ENCODE measurements at regions not wholly inside any gene's neighbourhood (a gene's known extent, or its start where the extent isn't known, plus 50 kb on each side); places are given as distances from the start of the nearest gene placed in this dataset.
"Not testable (repeated sequence)": the region's sequence is repeated elsewhere in the genome, so short reads cannot be mapped to it uniquely, and the experiment has no call there.

GRCh38 chr12:23388898-23389297 is 560.6 kb downstream of the SOX5 start:
- ATAC-seq; DNase-seq; H3K4me3 Mint-ChIP-seq; CTCF ChIA-PET; H3K36me3 Mint-ChIP-seq (ENCODE audit: low read depth); H3K9me3 Mint-ChIP-seq (ENCODE audit: insufficient read depth); H3K27me3 Mint-ChIP-seq (ENCODE audit: low read depth); POLR2A ChIA-PET; H3K27ac Mint-ChIP-seq; H3K4me1 Mint-ChIP-seq (ENCODE audit: low read depth): not testable (repeated sequence)

DNA sequence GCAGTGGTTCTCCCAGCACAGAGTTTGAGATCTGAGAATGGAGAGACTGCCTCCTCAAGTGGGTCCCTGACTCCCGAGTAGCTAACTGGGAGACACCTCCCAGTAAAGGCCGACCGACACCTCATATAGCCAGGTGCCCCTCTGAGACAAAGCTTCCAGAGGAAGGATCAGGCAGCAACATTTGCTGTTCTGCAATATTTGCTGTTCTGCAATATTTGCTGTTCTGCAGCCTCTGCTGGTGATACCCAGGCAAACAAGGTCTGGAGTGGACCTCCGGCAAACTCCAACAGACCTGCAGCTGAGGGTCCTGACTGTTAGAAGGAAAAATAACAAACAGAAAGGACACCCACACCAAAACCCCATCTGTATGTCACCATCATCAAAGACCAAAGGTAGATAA is 560.2 kb downstream of the SOX5 start:
- H3K4me1 Mint-ChIP-seq (ENCODE audit: low read depth); H3K4me3 Mint-ChIP-seq; POLR2A ChIA-PET; H3K36me3 Mint-ChIP-seq (ENCODE audit: low read depth); DNase-seq; H3K9me3 Mint-ChIP-seq (ENCODE audit: insufficient read depth); CTCF ChIA-PET; H3K27me3 Mint-ChIP-seq (ENCODE audit: low read depth); ATAC-seq; H3K27ac Mint-ChIP-seq: not testable (repeated sequence)

- H3K4me1 Mint-ChIP-seq (ENCODE audit: low read depth), result no peaks in the 10 kb centered on the region
- no peaks in the 10 kb centered on the region for H3K27me3 Mint-ChIP-seq (ENCODE audit: low read depth)
- no peaks in the 10 kb centered on the region for H3K36me3 Mint-ChIP-seq (ENCODE audit: low read depth)
- ChIA-PET CTCF (no interaction called here), POLR2A (no interaction called here)
- no peak overlapping the region for H3K27ac Mint-ChIP-seq
- no peak for ATAC-seq
- no peak for DNase-seq
- H3K9me3 Mint-ChIP-seq (ENCODE audit: insufficient read depth), result peaks cover 10% of the 10 kb centered on the region
- H3K4me3 Mint-ChIP-seq, result no peak overlapping the region
Observed at GRCh38 chr12:23399402-23399933, 550.0 kb downstream of the SOX5 start.

GRCh38 chr12:23415180-23415579 is 534.3 kb downstream of the SOX5 start:
- Mint-ChIP-seq H3K36me3 (ENCODE audit: low read depth) (no peaks in the 10 kb centered on the region), H3K27ac (no peak overlapping the region), H3K4me1 (ENCODE audit: low read depth) (no peaks in the 10 kb centered on the region), H3K4me3 (no peak overlapping the region), H3K9me3 (ENCODE audit: insufficient read depth) (peaks cover 11% of the 10 kb centered on the region), H3K27me3 (ENCODE audit: low read depth) (no peaks in the 10 kb centered on the region)
- DNase-seq (no peak), ATAC-seq (no peak)
- ChIA-PET CTCF (no interaction called here), POLR2A (no interaction called here)

- H3K27me3 Mint-ChIP-seq (ENCODE audit: low read depth), result no peaks in the 10 kb centered on the region
- DNase-seq (no peak), ATAC-seq (no peak)
- no peaks in the 10 kb centered on the region for H3K36me3 Mint-ChIP-seq (ENCODE audit: low read depth)
- CTCF ChIA-PET, result no interaction called here
- H3K4me3 Mint-ChIP-seq, result no peak overlapping the region
- POLR2A ChIA-PET, result no interaction called here
- H3K9me3 Mint-ChIP-seq (ENCODE audit: insufficient read depth), result peaks cover 13% of the 10 kb centered on the region
- no peak overlapping the region for H3K27ac Mint-ChIP-seq
- no peaks in the 10 kb centered on the region for H3K4me1 Mint-ChIP-seq (ENCODE audit: low read depth)
Observed at GRCh38 chr12:23421556-23421955, 527.9 kb downstream of the SOX5 start.

- no peak for ATAC-seq
- POLR2A ChIA-PET, result no interaction called here
Observed at GRCh38 chr12:23423097-23423687, 526.3 kb downstream of the SOX5 start.

GRCh38 chr12:23423796-23424195 is 525.7 kb downstream of the SOX5 start:
- no peaks in the 10 kb centered on the region for H3K27me3 Mint-ChIP-seq (ENCODE audit: low read depth)
- ChIA-PET CTCF (no interaction called here), POLR2A (no interaction called here)
- ATAC-seq, result no peak
- H3K4me1 Mint-ChIP-seq (ENCODE audit: low read depth), result no peaks in the 10 kb centered on the region
- no peaks in the 10 kb centered on the region for H3K36me3 Mint-ChIP-seq (ENCODE audit: low read depth)
- peaks cover 20% of the 10 kb centered on the region for H3K9me3 Mint-ChIP-seq (ENCODE audit: insufficient read depth)
- no peak for DNase-seq
- H3K27ac Mint-ChIP-seq, result no peak overlapping the region
- no peak overlapping the region for H3K4me3 Mint-ChIP-seq

More at GRCh38 chr12:23423097-23423687, 526.3 kb downstream of the SOX5 start:
- Mint-ChIP-seq H3K27me3 (ENCODE audit: low read depth) (no peaks in the 10 kb centered on the region), H3K9me3 (ENCODE audit: insufficient read depth) (peaks cover 20% of the 10 kb centered on the region), H3K27ac (no peak overlapping the region), H3K4me3 (no peak overlapping the region), H3K4me1 (ENCODE audit: low read depth) (no peaks in the 10 kb centered on the region), H3K36me3 (ENCODE audit: low read depth) (no peaks in the 10 kb centered on the region)
- DNase-seq, result no peak
- CTCF ChIA-PET, result no interaction called here

DNA sequence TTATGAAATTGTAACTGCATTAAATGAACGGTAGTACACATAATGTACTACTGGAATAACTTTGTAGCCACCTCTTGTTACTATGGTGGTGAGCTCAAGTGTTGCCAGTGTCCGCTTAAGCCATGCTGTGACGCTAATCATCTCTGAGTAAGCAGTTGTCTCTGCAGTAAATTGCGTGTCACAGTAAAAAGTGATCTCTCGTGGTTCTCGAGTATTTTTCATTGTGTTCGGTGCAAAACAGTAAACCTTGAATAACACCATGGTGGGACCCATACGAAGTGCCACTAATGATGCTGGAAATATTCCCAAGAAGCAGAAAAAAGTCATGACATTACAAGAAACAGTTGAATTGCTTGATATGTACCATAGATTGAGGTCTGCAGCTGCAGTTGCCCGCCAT is 524.8 kb downstream of the SOX5 start:
- H3K27me3 Mint-ChIP-seq (ENCODE audit: low read depth), result no peaks in the 10 kb centered on the region
- no peak overlapping the region for H3K4me3 Mint-ChIP-seq
- H3K36me3 Mint-ChIP-seq (ENCODE audit: low read depth), result no peaks in the 10 kb centered on the region
- H3K4me1 Mint-ChIP-seq (ENCODE audit: low read depth), result no peaks in the 10 kb centered on the region
- ChIA-PET POLR2A (no interaction called here), CTCF (no interaction called here)
- no peak for DNase-seq
- no peak overlapping the region for H3K27ac Mint-ChIP-seq
- peaks cover 20% of the 10 kb centered on the region for H3K9me3 Mint-ChIP-seq (ENCODE audit: insufficient read depth)
- no peak for ATAC-seq

- no peak overlapping the region for H3K4me3 Mint-ChIP-seq
- ChIA-PET CTCF (no interaction called here), POLR2A (no interaction called here)
- H3K27me3 Mint-ChIP-seq (ENCODE audit: low read depth), result no peaks in the 10 kb centered on the region
- DNase-seq (no peak), ATAC-seq (no peak)
- peaks cover 20% of the 10 kb centered on the region for H3K9me3 Mint-ChIP-seq (ENCODE audit: insufficient read depth)
- no peaks in the 10 kb centered on the region for H3K36me3 Mint-ChIP-seq (ENCODE audit: low read depth)
- H3K4me1 Mint-ChIP-seq (ENCODE audit: low read depth), result no peaks in the 10 kb centered on the region
- H3K27ac Mint-ChIP-seq, result no peak overlapping the region
Observed at GRCh38 chr12:23426328-23426727, 523.1 kb downstream of the SOX5 start.

GRCh38 chr12:23428758-23429157 is 520.7 kb downstream of the SOX5 start:
- H3K4me3 Mint-ChIP-seq, result no peak overlapping the region
- no peak overlapping the region for H3K27ac Mint-ChIP-seq
- H3K27me3 Mint-ChIP-seq (ENCODE audit: low read depth), result no peaks in the 10 kb centered on the region
- no peaks in the 10 kb centered on the region for H3K36me3 Mint-ChIP-seq (ENCODE audit: low read depth)
- CTCF ChIA-PET, result no interaction called here
- DNase-seq, result no peak
- no peak for ATAC-seq
- H3K9me3 Mint-ChIP-seq (ENCODE audit: insufficient read depth), result peaks cover 12% of the 10 kb centered on the region
- POLR2A ChIA-PET, result no interaction called here
- H3K4me1 Mint-ChIP-seq (ENCODE audit: low read depth), result no peaks in the 10 kb centered on the region

DNA sequence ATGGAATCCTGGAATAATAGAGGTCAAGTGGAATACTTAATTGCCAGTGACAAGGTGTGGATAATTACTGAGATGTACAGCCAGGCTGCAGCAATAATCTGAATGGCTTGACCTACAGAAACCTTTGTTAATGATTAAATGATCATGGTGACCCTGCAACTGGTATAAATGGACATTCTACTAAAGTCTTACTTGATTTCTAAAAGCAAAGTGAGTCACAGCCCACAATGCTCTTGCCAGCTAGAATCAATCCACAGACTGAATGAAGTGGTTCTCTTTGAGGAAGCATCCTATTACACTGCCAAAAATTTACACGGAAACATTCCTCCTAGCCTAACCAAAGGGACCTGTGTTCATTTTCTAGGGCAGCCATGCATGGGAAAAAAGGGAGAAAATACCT is 518.5 kb downstream of the SOX5 start:
- no peak overlapping the region for H3K27ac Mint-ChIP-seq
- POLR2A ChIA-PET, result no interaction called here

DNA sequence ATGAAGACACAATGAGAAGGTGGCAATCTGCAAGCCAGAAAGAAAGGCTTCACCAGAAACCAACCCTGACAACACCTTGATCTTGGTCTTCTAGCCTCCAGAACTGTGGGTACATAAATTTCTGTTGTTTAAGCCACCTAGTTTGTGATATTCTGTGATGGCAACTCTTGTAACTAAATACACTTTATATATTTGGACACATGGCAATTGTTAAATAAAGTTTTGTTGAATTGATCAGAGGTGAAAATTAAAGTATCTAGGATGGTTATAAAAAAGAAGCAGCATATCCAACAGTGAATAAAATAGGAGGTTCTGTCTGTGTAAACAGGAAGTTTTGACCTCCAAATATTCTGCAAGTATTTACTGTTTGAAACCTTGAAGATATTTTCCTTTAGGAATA is 516.3 kb downstream of the SOX5 start:
- no peak overlapping the region for H3K27ac Mint-ChIP-seq
- no peaks in the 10 kb centered on the region for H3K4me1 Mint-ChIP-seq (ENCODE audit: low read depth)
- DNase-seq, result no peak
- H3K36me3 Mint-ChIP-seq (ENCODE audit: low read depth), result no peaks in the 10 kb centered on the region
- no peak for ATAC-seq
- H3K4me3 Mint-ChIP-seq, result no peak overlapping the region
- H3K9me3 Mint-ChIP-seq (ENCODE audit: insufficient read depth), result peaks cover 8% of the 10 kb centered on the region
- H3K27me3 Mint-ChIP-seq (ENCODE audit: low read depth), result no peaks in the 10 kb centered on the region
- POLR2A ChIA-PET, result no interaction called here
- CTCF ChIA-PET, result no interaction called here

More for the DNA sequence above, 518.5 kb downstream of the SOX5 start:
- H3K27me3 Mint-ChIP-seq (ENCODE audit: low read depth), result no peaks in the 10 kb centered on the region
- H3K4me1 Mint-ChIP-seq (ENCODE audit: low read depth), result no peaks in the 10 kb centered on the region
- no peaks in the 10 kb centered on the region for H3K36me3 Mint-ChIP-seq (ENCODE audit: low read depth)
- no peak for DNase-seq
- no peak for ATAC-seq
- no peak overlapping the region for H3K4me3 Mint-ChIP-seq
- CTCF ChIA-PET, result no interaction called here
- H3K9me3 Mint-ChIP-seq (ENCODE audit: insufficient read depth), result peaks cover 13% of the 10 kb centered on the region

GRCh38 chr12:23434154-23434553 is 515.3 kb downstream of the SOX5 start:
- Mint-ChIP-seq H3K27ac (no peak overlapping the region), H3K36me3 (ENCODE audit: low read depth) (no peaks in the 10 kb centered on the region), H3K9me3 (ENCODE audit: insufficient read depth) (peaks cover 8% of the 10 kb centered on the region), H3K4me1 (ENCODE audit: low read depth) (no peaks in the 10 kb centered on the region), H3K4me3 (no peak overlapping the region), H3K27me3 (ENCODE audit: low read depth) (no peaks in the 10 kb centered on the region)
- ChIA-PET CTCF (no interaction called here), POLR2A (no interaction called here)
- ATAC-seq (no peak), DNase-seq (no peak)
